Chondrocyte (in vitro differentiated cells): ENCODE measurements at regions not wholly inside any gene's neighbourhood (a gene's known extent, or its start where the extent isn't known, plus 50 kb on each side); places are given as distances from the start of the nearest gene placed in this dataset.
A peak's percentile ranks its signal among the peaks of the same experiment; 100 is the strongest.

Source experiments
- DNase-seq: peaks from one replicate; pipeline ENCODE4 v3.0.0; 2021; ENCODE audit warnings: mixed read lengths, low spot score
- H3K27ac Mint-ChIP-seq: one replicate; pipeline ENCODE4 v1.8.0; 2021; ENCODE audit warnings: mild to moderate bottlenecking, moderate library complexity, mixed read lengths; ENCODE audit not compliant: unreplicated experiment
- H3K27me3 Mint-ChIP-seq: 2 replicates; pipeline ENCODE4 v1.8.0; 2021; ENCODE audit warnings: low read depth, mixed read lengths
- H3K36me3 Mint-ChIP-seq: 2 replicates; pipeline ENCODE4 v1.8.0; 2021; ENCODE audit warnings: low read depth, mixed read lengths
- H3K4me1 Mint-ChIP-seq: 2 replicates; pipeline ENCODE4 v1.8.0; 2021; ENCODE audit warnings: low read depth, mild to moderate bottlenecking, mixed read lengths
- H3K4me3 Mint-ChIP-seq: one replicate; pipeline ENCODE4 v1.8.0; 2021; ENCODE audit warnings: mild to moderate bottlenecking, moderate library complexity, mixed read lengths; ENCODE audit not compliant: unreplicated experiment
- H3K9me3 Mint-ChIP-seq: 2 replicates; pipeline ENCODE4 v1.8.0; 2021; ENCODE audit warnings: low read depth, mixed read lengths
- TF ChIP-seq, protein P1 (sequence below): fragments of 200-600 bp; sonication (generic); IDR thresholded peaks from 2 replicates; pipeline ENCODE4 v1.5.0; 2021; ENCODE audit warnings: antibody characterized with exemption, mild to moderate bottlenecking, moderate library complexity

DNA sequence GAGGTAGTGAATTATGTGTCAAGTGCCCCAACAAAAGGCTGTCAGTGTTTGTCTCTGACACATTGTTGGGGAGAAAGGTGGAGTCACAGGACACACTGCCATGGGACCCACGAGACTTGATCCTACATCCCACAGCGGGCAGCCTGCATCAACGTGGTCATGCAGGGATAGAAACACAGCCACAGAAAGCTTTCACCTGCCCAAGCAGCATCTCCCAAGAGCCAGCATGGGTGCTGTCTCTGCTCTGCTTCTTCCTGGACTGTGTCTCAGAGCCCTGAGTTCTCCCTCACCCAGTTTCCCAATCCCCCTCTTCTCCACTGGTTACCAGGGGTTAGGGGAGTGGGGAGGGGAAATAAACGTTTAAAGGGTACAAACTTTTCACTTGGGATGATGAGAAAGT, 97.2 kb downstream of the VPREB1 start:
- no peak overlapping the region for H3K4me3 Mint-ChIP-seq
- H3K9me3 Mint-ChIP-seq, result peaks cover 7% of the 10 kb centered on the region
- H3K27ac Mint-ChIP-seq, result no peak overlapping the region
- TF ChIP-seq, protein P1, sequence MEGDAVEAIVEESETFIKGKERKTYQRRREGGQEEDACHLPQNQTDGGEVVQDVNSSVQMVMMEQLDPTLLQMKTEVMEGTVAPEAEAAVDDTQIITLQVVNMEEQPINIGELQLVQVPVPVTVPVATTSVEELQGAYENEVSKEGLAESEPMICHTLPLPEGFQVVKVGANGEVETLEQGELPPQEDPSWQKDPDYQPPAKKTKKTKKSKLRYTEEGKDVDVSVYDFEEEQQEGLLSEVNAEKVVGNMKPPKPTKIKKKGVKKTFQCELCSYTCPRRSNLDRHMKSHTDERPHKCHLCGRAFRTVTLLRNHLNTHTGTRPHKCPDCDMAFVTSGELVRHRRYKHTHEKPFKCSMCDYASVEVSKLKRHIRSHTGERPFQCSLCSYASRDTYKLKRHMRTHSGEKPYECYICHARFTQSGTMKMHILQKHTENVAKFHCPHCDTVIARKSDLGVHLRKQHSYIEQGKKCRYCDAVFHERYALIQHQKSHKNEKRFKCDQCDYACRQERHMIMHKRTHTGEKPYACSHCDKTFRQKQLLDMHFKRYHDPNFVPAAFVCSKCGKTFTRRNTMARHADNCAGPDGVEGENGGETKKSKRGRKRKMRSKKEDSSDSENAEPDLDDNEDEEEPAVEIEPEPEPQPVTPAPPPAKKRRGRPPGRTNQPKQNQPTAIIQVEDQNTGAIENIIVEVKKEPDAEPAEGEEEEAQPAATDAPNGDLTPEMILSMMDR, result no peak
- no peak for DNase-seq
- H3K27me3 Mint-ChIP-seq, result peaks cover 54% of the 10 kb centered on the region
- peaks cover 2% of the 10 kb centered on the region for H3K36me3 Mint-ChIP-seq
- H3K4me1 Mint-ChIP-seq, result no peaks in the 10 kb centered on the region

DNA sequence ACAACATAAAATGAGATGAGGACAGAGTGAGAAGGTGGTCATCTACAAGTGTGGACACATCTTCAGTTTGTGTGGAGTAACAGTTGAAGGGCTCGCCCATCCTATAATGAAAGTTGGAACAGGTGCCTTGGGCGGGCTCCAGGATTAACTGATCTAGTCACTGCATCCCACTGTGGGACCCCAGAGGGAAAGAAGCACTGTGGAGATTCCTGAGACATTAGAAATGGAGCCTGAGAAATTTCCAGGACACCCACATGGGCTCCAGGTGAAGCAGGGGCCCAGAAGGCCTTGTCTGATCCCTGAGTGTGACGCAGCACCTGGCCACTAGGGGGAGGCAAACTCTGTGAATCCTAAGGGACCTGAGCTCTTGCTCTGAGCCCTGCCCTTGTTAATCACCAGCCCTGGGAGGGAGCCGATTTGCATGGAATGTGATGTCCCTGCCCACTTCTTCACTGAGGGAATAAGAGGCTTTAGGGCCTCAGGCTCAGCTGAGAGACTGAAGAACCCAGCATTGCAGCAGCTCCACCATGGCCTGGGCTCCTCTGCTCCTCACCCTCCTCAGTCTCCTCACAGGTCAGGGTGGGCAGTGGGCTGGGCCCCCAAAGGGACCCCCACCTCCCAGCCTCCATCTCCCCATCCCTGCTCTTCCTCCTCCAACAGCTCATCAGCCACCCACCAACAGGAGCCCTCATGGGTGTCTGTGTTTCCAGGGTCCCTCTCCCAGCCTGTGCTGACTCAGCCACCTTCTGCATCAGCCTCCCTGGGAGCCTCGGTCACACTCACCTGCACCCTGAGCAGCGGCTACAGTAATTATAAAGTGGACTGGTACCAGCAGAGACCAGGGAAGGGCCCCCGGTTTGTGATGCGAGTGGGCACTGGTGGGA, 98.4 kb downstream of the VPREB1 start:
- TF ChIP-seq, protein P1, result peak; percentile 82
- no peak for DNase-seq
- Mint-ChIP-seq H3K9me3 (peaks cover 3% of the 10 kb centered on the region), H3K36me3 (peaks cover 2% of the 10 kb centered on the region), H3K4me1 (no peaks in the 10 kb centered on the region), H3K27ac (no peak overlapping the region), H3K4me3 (no peak overlapping the region), H3K27me3 (peaks cover 57% of the 10 kb centered on the region)

DNA sequence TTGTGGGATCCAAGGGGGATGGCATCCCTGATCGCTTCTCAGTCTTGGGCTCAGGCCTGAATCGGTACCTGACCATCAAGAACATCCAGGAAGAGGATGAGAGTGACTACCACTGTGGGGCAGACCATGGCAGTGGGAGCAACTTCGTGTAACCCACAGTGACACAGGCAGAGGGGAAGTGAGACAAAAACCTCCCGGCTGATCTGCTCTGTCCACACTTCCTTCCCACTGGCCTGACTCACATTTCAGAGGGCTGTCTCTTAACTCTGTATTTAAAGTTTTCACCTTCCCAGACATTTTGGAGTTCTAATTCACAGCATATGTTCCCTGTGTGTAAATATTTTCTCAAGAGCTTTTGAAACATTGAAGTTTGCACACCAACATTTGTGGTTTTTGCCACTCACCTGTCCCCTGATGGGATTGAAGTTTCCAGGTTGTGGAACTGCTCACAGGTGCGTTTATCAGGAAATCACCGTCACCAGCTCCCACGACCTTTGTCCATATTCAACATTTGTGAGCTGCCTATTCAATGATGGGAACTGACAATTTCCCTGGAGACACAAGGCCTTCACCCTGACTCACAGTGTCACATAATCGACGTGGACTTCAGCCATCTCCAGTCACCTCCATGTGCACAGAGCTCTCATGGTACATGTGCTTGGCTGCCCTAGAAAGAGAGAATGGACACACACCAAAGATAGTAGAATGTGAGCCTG, 99.2 kb downstream of the VPREB1 start:
- peaks cover 58% of the 10 kb centered on the region for H3K27me3 Mint-ChIP-seq
- no peak overlapping the region for H3K27ac Mint-ChIP-seq
- no peaks in the 10 kb centered on the region for H3K9me3 Mint-ChIP-seq
- no peak overlapping the region for H3K4me3 Mint-ChIP-seq
- TF ChIP-seq, protein P1, result no peak
- H3K4me1 Mint-ChIP-seq, result no peaks in the 10 kb centered on the region
- DNase-seq, result no peak
- no peaks in the 10 kb centered on the region for H3K36me3 Mint-ChIP-seq

DNA sequence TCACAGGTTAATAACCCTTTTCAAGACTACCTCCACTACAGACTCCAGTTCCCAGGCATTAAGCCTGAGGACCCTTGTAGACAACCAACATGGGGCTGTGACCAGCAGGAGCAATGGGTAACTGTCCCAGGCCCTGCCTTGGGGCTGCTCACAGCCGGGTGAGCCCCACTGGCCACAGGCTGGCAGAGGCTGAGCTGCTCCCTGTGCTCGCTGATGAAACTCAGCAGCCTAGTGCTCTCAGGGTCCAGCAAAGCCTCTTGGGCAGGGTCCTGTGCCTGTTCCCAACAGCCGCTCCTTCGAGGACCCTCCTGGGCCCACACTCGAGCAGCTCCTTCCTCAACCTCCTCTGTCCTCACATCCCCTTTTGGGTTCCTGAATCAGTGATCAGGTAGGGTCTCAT, 99.8 kb downstream of the VPREB1 start:
- no peaks in the 10 kb centered on the region for H3K36me3 Mint-ChIP-seq
- no peaks in the 10 kb centered on the region for H3K4me1 Mint-ChIP-seq
- no peak overlapping the region for H3K4me3 Mint-ChIP-seq
- DNase-seq, result no peak
- H3K9me3 Mint-ChIP-seq, result no peaks in the 10 kb centered on the region
- peaks cover 59% of the 10 kb centered on the region for H3K27me3 Mint-ChIP-seq
- TF ChIP-seq, protein P1, result no peak
- no peak overlapping the region for H3K27ac Mint-ChIP-seq

DNA sequence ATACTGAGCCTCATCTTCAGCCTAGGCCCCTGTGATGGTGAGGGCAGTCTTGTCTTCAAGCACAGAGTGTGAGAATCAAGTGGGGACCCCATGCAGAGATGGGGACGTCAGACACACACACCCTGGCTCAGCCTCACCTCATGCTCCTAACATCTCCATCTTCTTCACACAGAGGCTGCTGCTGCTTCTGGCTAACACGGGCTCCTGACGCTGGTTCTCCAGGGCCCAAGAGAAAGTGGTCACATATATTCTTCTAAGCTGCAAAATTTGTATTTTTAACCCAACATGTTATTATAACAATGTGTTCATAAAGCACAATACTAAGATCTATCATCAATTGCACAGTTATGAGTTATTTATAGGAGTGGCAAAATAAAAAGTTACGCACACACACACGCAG, 101.2 kb downstream of the VPREB1 start:
- DNase-seq, result no peak
- Mint-ChIP-seq H3K36me3 (no peaks in the 10 kb centered on the region), H3K27ac (no peak overlapping the region), H3K27me3 (peaks cover 57% of the 10 kb centered on the region), H3K4me1 (no peaks in the 10 kb centered on the region), H3K9me3 (no peaks in the 10 kb centered on the region), H3K4me3 (no peak overlapping the region)
- TF ChIP-seq, protein P1, result no peak
